ENCODE measurements at regions not wholly inside any gene's neighbourhood (a gene's known extent, or its start where the extent isn't known, plus 50 kb on each side); places are given as distances from the start of the nearest gene placed in this dataset.

GRCh38 chr4:55014876-55015275 is 110.5 kb downstream of the KDR start:
- no peaks in the 10 kb centered on the region for H3K27me3 ChIP-seq (ENCODE audit: control insufficient read depth in 2 of 2, insufficient read depth in 1 of 2, low read length in 1 of 2)
- no peaks in the 10 kb centered on the region for H3K4me1 ChIP-seq (ENCODE audit: control insufficient read depth in 2 of 2, insufficient read depth in 2 of 2, low read length in 2 of 2)
- DNase-seq (ENCODE audit: low read depth in 6 of 9, low spot score in 9 of 9), result no peak
- H3K36me3 ChIP-seq (ENCODE audit: control insufficient read depth in 2 of 2, insufficient read depth in 2 of 2, low read length in 1 of 2), result no peaks in the 10 kb centered on the region
- H3K27ac ChIP-seq (ENCODE audit: low read depth in 1 of 2, low read length in 1 of 2), result no peak overlapping the region
- H3K4me3 ChIP-seq (ENCODE audit: low read length in 2 of 2), result no peak overlapping the region
- no peaks in the 10 kb centered on the region for H3K9me3 ChIP-seq (ENCODE audit: control insufficient read depth in 2 of 2, insufficient read depth in 1 of 2, low read length in 1 of 2)
- 95% methylated on average over 2 of the region's 2 CpGs for WGBS

- no peaks in the 10 kb centered on the region for H3K36me3 ChIP-seq (ENCODE audit: control insufficient read depth in 2 of 2, insufficient read depth in 2 of 2, low read length in 1 of 2)
- no peaks in the 10 kb centered on the region for H3K27me3 ChIP-seq (ENCODE audit: control insufficient read depth in 2 of 2, insufficient read depth in 1 of 2, low read length in 1 of 2)
- no peak overlapping the region for H3K4me3 ChIP-seq (ENCODE audit: low read length in 2 of 2)
Observed at GRCh38 chr4:55013431-55013955, 111.9 kb downstream of the KDR start.

GRCh38 chr4:55012363-55013230 is 112.8 kb downstream of the KDR start:
- no peaks in the 10 kb centered on the region for H3K4me1 ChIP-seq (ENCODE audit: control insufficient read depth in 2 of 2, insufficient read depth in 2 of 2, low read length in 2 of 2)
- no peaks in the 10 kb centered on the region for H3K36me3 ChIP-seq (ENCODE audit: control insufficient read depth in 2 of 2, insufficient read depth in 2 of 2, low read length in 1 of 2)
- H3K27ac ChIP-seq (ENCODE audit: low read depth in 1 of 2, low read length in 1 of 2), result no peak overlapping the region
- WGBS, result 94% methylated on average over 8 of the region's 8 CpGs
- DNase-seq (ENCODE audit: low read depth in 6 of 9, low spot score in 9 of 9), result no peak
- no peak overlapping the region for H3K4me3 ChIP-seq (ENCODE audit: low read length in 2 of 2)
- no peaks in the 10 kb centered on the region for H3K9me3 ChIP-seq (ENCODE audit: control insufficient read depth in 2 of 2, insufficient read depth in 1 of 2, low read length in 1 of 2)
- H3K27me3 ChIP-seq (ENCODE audit: control insufficient read depth in 2 of 2, insufficient read depth in 1 of 2, low read length in 1 of 2), result no peaks in the 10 kb centered on the region

More at GRCh38 chr4:55013431-55013955, 111.9 kb downstream of the KDR start:
- no peak overlapping the region for H3K27ac ChIP-seq (ENCODE audit: low read depth in 1 of 2, low read length in 1 of 2)
- no peaks in the 10 kb centered on the region for H3K4me1 ChIP-seq (ENCODE audit: control insufficient read depth in 2 of 2, insufficient read depth in 2 of 2, low read length in 2 of 2)
- WGBS, result 92% methylated on average over 6 of the region's 6 CpGs
- DNase-seq (ENCODE audit: low read depth in 6 of 9, low spot score in 9 of 9), result no peak
- H3K9me3 ChIP-seq (ENCODE audit: control insufficient read depth in 2 of 2, insufficient read depth in 1 of 2, low read length in 1 of 2), result no peaks in the 10 kb centered on the region

GRCh38 chr4:55011761-55012160 is 113.6 kb downstream of the KDR start:
- no peaks in the 10 kb centered on the region for H3K4me1 ChIP-seq (ENCODE audit: control insufficient read depth in 2 of 2, insufficient read depth in 2 of 2, low read length in 2 of 2)

GRCh38 chr4:55010550-55010949 is 114.8 kb downstream of the KDR start:
- no peaks in the 10 kb centered on the region for H3K27me3 ChIP-seq (ENCODE audit: control insufficient read depth in 2 of 2, insufficient read depth in 1 of 2, low read length in 1 of 2)
- no peak for DNase-seq (ENCODE audit: low read depth in 6 of 9, low spot score in 9 of 9)
- H3K27ac ChIP-seq (ENCODE audit: low read depth in 1 of 2, low read length in 1 of 2), result no peak overlapping the region
- H3K36me3 ChIP-seq (ENCODE audit: control insufficient read depth in 2 of 2, insufficient read depth in 2 of 2, low read length in 1 of 2), result no peaks in the 10 kb centered on the region
- H3K4me1 ChIP-seq (ENCODE audit: control insufficient read depth in 2 of 2, insufficient read depth in 2 of 2, low read length in 2 of 2), result no peaks in the 10 kb centered on the region
- no peaks in the 10 kb centered on the region for H3K9me3 ChIP-seq (ENCODE audit: control insufficient read depth in 2 of 2, insufficient read depth in 1 of 2, low read length in 1 of 2)
- H3K4me3 ChIP-seq (ENCODE audit: low read length in 2 of 2), result no peak overlapping the region

More at GRCh38 chr4:55011761-55012160, 113.6 kb downstream of the KDR start:
- Histone ChIP-seq H3K27me3 (ENCODE audit: control insufficient read depth in 2 of 2, insufficient read depth in 1 of 2, low read length in 1 of 2) (no peaks in the 10 kb centered on the region), H3K36me3 (ENCODE audit: control insufficient read depth in 2 of 2, insufficient read depth in 2 of 2, low read length in 1 of 2) (no peaks in the 10 kb centered on the region), H3K4me3 (ENCODE audit: low read length in 2 of 2) (no peak overlapping the region), H3K9me3 (ENCODE audit: control insufficient read depth in 2 of 2, insufficient read depth in 1 of 2, low read length in 1 of 2) (no peaks in the 10 kb centered on the region), H3K27ac (ENCODE audit: low read depth in 1 of 2, low read length in 1 of 2) (no peak overlapping the region)
- DNase-seq (ENCODE audit: low read depth in 6 of 9, low spot score in 9 of 9), result no peak

- WGBS, result 85% methylated on average over 20 of the region's 20 CpGs
- Histone ChIP-seq H3K27me3 (ENCODE audit: control insufficient read depth in 2 of 2, insufficient read depth in 1 of 2, low read length in 1 of 2) (no peaks in the 10 kb centered on the region), H3K4me3 (ENCODE audit: low read length in 2 of 2) (no peak overlapping the region), H3K27ac (ENCODE audit: low read depth in 1 of 2, low read length in 1 of 2) (no peak overlapping the region), H3K9me3 (ENCODE audit: control insufficient read depth in 2 of 2, insufficient read depth in 1 of 2, low read length in 1 of 2) (no peaks in the 10 kb centered on the region), H3K4me1 (ENCODE audit: control insufficient read depth in 2 of 2, insufficient read depth in 2 of 2, low read length in 2 of 2) (no peaks in the 10 kb centered on the region), H3K36me3 (ENCODE audit: control insufficient read depth in 2 of 2, insufficient read depth in 2 of 2, low read length in 1 of 2) (no peaks in the 10 kb centered on the region)
- peak in 1 of 9 donors; percentile 12 for DNase-seq (ENCODE audit: low read depth in 6 of 9, low spot score in 9 of 9)
Observed at GRCh38 chr4:55008166-55009056, 117.0 kb downstream of the KDR start.

- no peaks in the 10 kb centered on the region for H3K36me3 ChIP-seq (ENCODE audit: control insufficient read depth in 2 of 2, insufficient read depth in 2 of 2, low read length in 1 of 2)
- H3K9me3 ChIP-seq (ENCODE audit: control insufficient read depth in 2 of 2, insufficient read depth in 1 of 2, low read length in 1 of 2), result no peaks in the 10 kb centered on the region
- no peak overlapping the region for H3K4me3 ChIP-seq (ENCODE audit: low read length in 2 of 2)
- 95% methylated on average over 2 of the region's 2 CpGs for WGBS
- H3K27me3 ChIP-seq (ENCODE audit: control insufficient read depth in 2 of 2, insufficient read depth in 1 of 2, low read length in 1 of 2), result no peaks in the 10 kb centered on the region
- no peak overlapping the region for H3K27ac ChIP-seq (ENCODE audit: low read depth in 1 of 2, low read length in 1 of 2)
- no peak for DNase-seq (ENCODE audit: low read depth in 6 of 9, low spot score in 9 of 9)
- no peaks in the 10 kb centered on the region for H3K4me1 ChIP-seq (ENCODE audit: control insufficient read depth in 2 of 2, insufficient read depth in 2 of 2, low read length in 2 of 2)
Observed at GRCh38 chr4:55005910-55006309, 119.5 kb downstream of the KDR start.

- no peaks in the 10 kb centered on the region for H3K9me3 ChIP-seq (ENCODE audit: control insufficient read depth in 2 of 2, insufficient read depth in 1 of 2, low read length in 1 of 2)
- no peaks in the 10 kb centered on the region for H3K27me3 ChIP-seq (ENCODE audit: control insufficient read depth in 2 of 2, insufficient read depth in 1 of 2, low read length in 1 of 2)
- H3K36me3 ChIP-seq (ENCODE audit: control insufficient read depth in 2 of 2, insufficient read depth in 2 of 2, low read length in 1 of 2), result no peaks in the 10 kb centered on the region
- H3K27ac ChIP-seq (ENCODE audit: low read depth in 1 of 2, low read length in 1 of 2), result no peak overlapping the region
- no peak for DNase-seq (ENCODE audit: low read depth in 6 of 9, low spot score in 9 of 9)
- no peak overlapping the region for H3K4me3 ChIP-seq (ENCODE audit: low read length in 2 of 2)
- H3K4me1 ChIP-seq (ENCODE audit: control insufficient read depth in 2 of 2, insufficient read depth in 2 of 2, low read length in 2 of 2), result no peaks in the 10 kb centered on the region
- WGBS, result 85% methylated on average over 1 of the region's 1 CpG
Observed at GRCh38 chr4:55004831-55005230, 120.6 kb downstream of the KDR start.

- no peak for DNase-seq (ENCODE audit: low read depth in 6 of 9, low spot score in 9 of 9)
- no peak overlapping the region for H3K4me3 ChIP-seq (ENCODE audit: low read length in 2 of 2)
- no peaks in the 10 kb centered on the region for H3K9me3 ChIP-seq (ENCODE audit: control insufficient read depth in 2 of 2, insufficient read depth in 1 of 2, low read length in 1 of 2)
- no peaks in the 10 kb centered on the region for H3K27me3 ChIP-seq (ENCODE audit: control insufficient read depth in 2 of 2, insufficient read depth in 1 of 2, low read length in 1 of 2)
- no peak overlapping the region for H3K27ac ChIP-seq (ENCODE audit: low read depth in 1 of 2, low read length in 1 of 2)
- 84% methylated on average over 1 of the region's 1 CpG for WGBS
- no peaks in the 10 kb centered on the region for H3K36me3 ChIP-seq (ENCODE audit: control insufficient read depth in 2 of 2, insufficient read depth in 2 of 2, low read length in 1 of 2)
- H3K4me1 ChIP-seq (ENCODE audit: control insufficient read depth in 2 of 2, insufficient read depth in 2 of 2, low read length in 2 of 2), result no peaks in the 10 kb centered on the region
Observed at GRCh38 chr4:55002431-55002830, 123.0 kb downstream of the KDR start.

Measured in thymus (tissue), 11 donors.